ENCODE measurements at regions not wholly inside any gene's neighbourhood (a gene's known extent, or its start where the extent isn't known, plus 50 kb on each side); places are given as distances from the start of the nearest gene placed in this dataset.

- no peak for TF ChIP-seq POLR2A (IDR thresholded peaks at IDR 0.05; ENCODE audit: low read depth, low read length)
- no peak for TF ChIP-seq POLR2AphosphoS5 (IDR thresholded peaks at IDR 0.05; ENCODE audit: low read depth, low read length)
- TF ChIP-seq TAF1 (IDR thresholded peaks at IDR 0.05; ENCODE audit: borderline replicate concordance, low read depth, low read length) = no peak
Measured at GRCh38 chr6:137677709-137678108, 183.5 kb upstream of the OLIG3 start.
